GM21367 (cell line): ENCODE measurements at regions not wholly inside any gene's neighbourhood (a gene's known extent, or its start where the extent isn't known, plus 50 kb on each side); places are given as distances from the start of the nearest gene placed in this dataset.
"Not testable (repeated sequence)": the region's sequence is repeated elsewhere in the genome, so short reads cannot be mapped to it uniquely, and the experiment has no call there.

Experiments
- ATAC-seq: cut with Tn5 transposase; IDR thresholded peaks from one replicate; pipeline ENCODE4 v1.9.1; 2021; ENCODE audit not compliant: unreplicated experiment

DNA sequence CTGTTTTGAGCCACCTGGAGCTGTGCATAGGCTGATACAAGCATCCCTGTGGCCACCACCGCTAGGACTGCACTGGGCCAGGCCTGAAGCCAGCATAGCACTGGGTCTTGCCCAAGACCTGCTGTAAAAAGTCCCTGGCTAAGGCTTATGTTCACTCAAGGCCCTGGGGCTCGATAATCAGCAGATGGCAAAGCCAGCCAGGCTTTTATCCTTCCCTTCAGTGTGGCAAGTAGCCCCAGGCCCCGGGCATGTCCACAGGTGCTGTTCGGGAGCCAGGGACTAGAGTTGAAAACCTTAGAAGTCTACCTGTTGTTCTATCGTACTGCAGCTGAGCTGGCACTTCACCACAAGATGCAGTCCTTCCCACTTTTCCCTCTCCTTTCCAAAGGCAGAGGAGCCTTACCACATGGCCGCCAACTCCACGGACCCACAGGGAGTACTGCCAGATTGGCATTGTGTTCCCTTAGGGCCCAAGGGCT lies 226.4 kb upstream of the ZNF217 start:
- no peak for ATAC-seq

GRCh38 chr20:53818457-53819177 lies 225.0 kb upstream of the ZNF217 start:
- no peak for ATAC-seq

- not testable (repeated sequence) for ATAC-seq
Measured at GRCh38 chr20:53817513-53817912, 223.9 kb upstream of the ZNF217 start.

- no peak for ATAC-seq
Measured at GRCh38 chr20:53816872-53817398, 223.3 kb upstream of the ZNF217 start.

- ATAC-seq, result no peak
Measured at GRCh38 chr20:53815509-53815908, 221.9 kb upstream of the ZNF217 start.

- no peak for ATAC-seq
Measured at GRCh38 chr20:53814060-53814459, 220.4 kb upstream of the ZNF217 start.

GRCh38 chr20:53813636-53814035 lies 220.0 kb upstream of the ZNF217 start:
- no peak for ATAC-seq

- no peak for ATAC-seq
Measured at GRCh38 chr20:53811577-53811976, 217.9 kb upstream of the ZNF217 start.

DNA sequence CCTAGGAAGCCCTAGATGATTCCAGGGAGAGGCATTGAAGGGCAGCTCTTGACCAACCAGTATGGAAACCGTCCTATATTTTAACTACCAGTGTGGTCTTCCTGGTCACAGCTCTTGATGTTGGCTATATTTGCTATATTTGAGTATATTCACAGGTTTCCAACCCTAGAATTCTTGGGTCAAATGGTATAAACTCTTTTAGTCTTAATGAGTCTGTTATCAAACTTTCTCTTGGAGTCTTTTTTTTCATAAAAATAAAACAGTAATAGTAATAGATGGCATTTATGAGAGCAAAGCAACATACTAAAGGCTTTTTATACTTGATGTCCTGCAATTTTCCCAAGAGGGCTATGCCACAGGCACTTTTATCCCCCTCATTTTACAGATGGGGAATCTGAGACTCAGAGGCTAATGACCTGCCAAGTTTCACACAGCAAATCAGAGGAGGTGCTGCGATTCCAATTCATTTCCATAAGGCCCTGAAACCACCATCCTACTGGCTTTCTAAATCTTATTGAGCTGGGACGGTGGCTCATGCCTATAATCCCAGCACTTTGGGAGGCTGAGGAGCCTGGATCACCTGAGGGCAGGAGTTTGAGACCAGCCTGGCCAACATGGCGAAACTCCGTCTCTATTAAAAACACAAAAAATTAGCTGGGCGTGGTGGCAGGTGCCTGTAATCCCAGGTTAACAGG lies 217.2 kb upstream of the ZNF217 start:
- ATAC-seq, result no peak

GRCh38 chr20:53809728-53810365 lies 216.2 kb upstream of the ZNF217 start:
- ATAC-seq, result no peak

DNA sequence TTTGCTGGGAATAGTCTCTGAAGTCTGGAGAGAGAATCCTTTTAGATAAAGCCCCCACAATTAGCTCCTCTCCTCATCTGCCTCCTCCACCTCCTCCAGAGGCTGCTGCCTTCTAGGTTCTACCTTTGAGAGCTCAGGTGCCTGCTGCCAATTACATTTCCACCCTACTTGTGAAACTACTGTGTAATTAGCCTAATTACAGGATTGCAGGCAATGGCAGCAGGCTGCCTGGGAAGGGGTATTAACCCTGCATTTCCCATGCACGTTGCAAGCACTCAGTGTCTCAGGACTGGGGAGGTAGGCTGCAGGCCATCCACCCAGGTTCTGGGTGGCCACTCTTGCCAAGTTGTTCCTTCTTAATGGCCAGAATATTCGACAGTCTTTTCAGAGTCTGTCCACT lies 215.6 kb upstream of the ZNF217 start:
- no peak for ATAC-seq

DNA sequence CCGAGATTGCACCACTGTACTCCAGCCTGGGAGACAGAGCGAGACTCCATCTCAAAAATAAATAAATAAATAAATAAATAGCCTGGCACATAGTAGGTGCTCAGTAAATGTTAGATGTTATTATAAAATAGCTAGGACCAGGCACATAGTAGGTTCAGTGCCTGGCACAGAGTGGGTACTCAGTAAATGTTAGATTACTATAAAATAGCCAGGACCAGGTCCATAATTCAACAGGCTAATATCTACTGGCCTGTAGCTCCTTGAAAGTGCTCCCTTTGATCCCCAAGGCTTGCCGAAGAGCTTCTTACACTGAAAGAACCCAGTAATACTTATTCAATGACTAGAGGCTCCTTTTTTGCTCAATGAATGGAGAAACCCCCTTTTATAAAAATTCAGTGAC lies 215.1 kb upstream of the ZNF217 start:
- no peak for ATAC-seq

- ATAC-seq, result not testable (repeated sequence)
Measured at GRCh38 chr20:53808302-53808701, 214.7 kb upstream of the ZNF217 start.

DNA sequence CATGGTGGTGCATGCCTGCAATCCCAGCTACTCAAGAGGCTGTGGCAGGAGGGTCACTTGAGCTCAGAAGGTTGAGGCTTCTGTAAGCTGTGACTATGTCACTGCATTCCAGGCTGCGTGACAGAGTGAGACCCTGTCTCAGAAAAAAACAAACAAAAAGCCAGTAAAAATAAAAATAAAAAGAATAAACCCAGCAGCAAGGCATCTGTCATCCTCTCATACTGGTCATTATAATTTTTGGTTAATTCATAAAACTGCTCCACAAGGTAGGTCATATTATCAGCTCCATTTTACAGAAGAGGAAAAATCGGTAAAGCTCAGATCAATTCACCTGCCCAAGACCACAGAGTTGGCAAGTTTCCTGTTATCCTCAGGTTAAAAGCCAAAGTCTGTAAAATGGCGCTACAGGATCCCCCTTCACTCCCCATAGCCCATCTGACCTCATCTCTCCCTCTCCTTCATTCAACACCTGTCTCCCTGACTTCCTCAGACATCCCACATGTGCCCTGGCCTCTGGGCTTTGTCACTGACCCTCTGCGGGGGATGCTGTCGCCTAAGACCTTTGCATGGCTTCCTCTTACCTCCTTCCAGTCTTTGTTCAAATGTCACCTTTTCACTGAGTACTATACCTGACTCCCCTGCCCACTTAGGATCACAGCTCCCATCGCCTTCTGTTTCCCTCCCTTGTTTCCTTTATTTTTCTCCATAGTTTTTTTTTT lies 213.2 kb upstream of the ZNF217 start:
- no peak for ATAC-seq

DNA sequence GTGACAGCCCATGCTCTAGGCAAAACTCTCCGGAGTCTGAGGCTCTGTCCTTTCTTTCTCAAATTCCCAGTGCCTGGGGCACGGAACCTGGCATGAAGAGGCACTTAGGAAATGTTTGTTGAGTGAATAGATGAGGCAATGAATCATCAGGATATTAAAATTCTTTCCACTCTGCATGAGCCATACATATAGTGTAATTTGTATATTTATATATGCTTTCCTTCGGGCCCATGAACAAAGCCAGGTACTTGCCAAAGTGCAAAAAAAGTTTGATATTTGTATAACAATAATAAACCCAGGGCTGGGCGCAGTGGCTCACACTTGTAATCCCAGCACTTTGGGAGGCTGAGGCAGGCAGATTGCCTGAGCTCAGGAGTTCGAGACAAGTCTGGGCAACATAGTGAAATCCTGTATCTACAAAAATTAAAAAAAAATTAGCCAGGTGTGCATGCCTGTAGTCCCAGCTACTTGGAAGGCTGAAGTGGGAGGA lies 212.3 kb upstream of the ZNF217 start:
- no peak for ATAC-seq

DNA sequence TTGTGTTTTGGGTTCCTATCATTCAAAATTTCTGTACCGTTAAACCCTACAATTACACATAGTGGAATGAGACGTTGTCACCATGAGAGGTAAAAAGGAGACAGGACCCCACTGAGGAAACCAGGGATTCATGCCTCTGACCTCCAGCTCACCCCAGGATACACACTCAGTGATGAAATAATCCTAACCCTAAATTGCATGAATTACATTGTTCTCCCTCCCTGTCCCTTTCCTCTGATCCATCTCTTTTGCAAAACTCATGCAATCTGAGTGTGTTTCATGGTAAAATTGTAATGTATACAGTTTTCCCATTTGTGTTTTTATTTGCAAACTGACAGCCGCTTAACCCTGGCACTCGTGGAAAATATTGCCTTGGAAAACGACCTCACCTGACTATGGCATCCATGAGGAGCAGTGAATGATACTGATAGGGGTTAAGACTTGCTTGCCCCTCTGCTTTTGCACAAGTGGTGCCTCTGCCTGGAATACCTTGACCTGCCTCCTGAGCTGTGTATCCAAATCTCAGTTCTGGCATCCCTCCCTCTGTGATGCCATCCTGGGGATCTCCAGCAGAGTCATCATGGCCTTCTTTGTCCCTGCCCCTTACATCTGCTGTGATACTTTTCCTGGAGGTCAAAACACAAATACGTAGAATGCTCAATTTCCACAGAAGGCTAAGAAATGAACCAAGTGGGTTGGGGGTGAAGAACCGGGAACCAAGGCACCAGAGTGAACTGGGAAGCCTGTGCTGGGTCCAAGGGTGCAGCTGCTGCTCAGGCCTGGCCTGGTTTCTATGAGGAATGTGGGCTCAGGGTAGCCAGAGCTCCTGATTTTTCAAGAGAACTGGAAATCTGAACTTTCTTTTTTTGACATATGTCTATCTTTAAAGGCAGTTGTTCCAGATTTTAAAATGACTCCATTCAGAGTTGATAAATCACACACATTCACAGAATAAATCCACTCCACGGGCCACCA lies 211.6 kb upstream of the ZNF217 start:
- ATAC-seq, result no peak

DNA sequence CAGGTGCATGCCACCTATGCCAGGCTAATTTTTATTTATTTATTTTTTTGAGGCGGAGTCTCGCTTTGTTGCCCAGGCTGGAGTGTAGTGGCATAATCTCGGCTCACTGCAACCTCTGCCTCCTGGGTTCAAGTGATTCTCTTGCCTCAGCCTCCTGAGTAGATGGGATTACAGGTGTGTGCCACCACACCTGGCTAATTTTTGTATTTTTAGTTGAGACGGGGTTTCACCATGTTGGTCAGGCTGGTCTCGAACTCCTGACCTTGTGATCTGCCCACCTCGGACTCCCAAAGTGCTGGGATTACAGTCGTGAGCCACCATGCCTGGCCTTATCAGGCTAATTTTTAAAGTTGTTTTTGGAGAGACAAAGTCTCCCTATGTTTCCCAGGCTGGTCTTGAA lies 210.7 kb upstream of the ZNF217 start:
- not testable (repeated sequence) for ATAC-seq

DNA sequence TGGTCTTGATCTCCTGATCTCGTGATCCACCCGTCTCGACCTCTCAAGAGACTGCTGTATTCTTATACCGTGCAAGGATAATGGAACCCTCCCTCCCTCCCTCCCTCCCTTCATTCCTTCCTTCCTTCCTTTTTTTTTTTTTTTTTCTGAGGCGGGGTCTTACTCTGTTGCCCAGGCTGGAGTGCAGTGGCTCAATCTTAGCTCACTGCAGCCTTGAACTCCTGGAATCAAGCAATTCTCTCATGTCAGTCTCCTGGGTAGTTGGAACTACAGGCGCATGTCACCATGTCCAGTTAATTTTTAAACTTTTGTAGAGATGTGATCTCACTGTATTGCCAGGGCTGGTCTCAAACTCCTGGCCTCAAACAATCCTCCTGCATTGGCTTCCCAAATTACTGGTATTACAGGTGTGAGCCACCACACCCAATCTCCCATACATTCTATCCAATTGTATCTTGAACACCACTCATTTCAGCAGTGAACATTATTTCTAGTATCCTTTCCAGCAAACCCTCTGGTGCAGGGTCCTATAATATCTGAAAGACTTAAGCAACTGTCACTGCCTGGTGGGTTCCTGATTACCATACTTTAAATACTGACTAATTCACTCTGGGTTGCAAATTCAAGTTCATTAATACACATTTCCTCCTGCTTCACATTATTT lies 210.0 kb upstream of the ZNF217 start:
- no peak for ATAC-seq
